NT2/D1 (cell line): ENCODE measurements at regions not wholly inside any gene's neighbourhood (a gene's known extent, or its start where the extent isn't known, plus 50 kb on each side); places are given as distances from the start of the nearest gene placed in this dataset.

Experiments
- SUZ12 ChIP-seq: IDR thresholded peaks from 2 replicates; pipeline ENCODE4 v1.6.1; 2011; ENCODE audit not compliant: insufficient read length, insufficient read depth; ENCODE audit errors: extremely low read depth
- YY1 ChIP-seq: IDR thresholded peaks from 2 replicates; pipeline ENCODE4 v1.6.1; 2011; ENCODE audit not compliant: insufficient read length, insufficient read depth
- ZNF274 ChIP-seq: IDR thresholded peaks from 2 replicates; pipeline ENCODE4 v1.6.1; 2011; ENCODE audit warnings: mild to moderate bottlenecking, low read depth, low read length

DNA sequence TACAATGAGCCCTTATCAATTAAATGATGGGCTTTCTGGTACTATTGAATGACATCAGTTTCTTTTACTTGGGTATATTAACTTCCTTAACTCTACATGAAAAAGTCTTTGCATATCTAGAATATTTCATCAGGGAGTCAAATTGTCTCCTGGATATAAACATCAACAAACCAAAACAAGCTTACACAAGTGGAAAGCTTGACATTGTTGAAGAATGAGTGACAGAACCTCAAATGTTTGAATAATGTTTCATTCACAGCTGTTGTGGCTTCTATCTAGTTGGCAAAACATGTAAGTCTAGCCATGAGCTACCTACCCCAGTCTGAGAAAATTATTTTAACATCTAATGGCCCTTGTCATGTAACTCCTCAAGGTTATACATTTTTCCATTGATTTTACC, 604.8 kb upstream of the ADAMTS5 start:
- TF ChIP-seq YY1 (no peak), SUZ12 (no peak), ZNF274 (no peak)
